Peyer's patch (tissue), 4 donors: ENCODE measurements at regions not wholly inside any gene's neighbourhood (a gene's known extent, or its start where the extent isn't known, plus 50 kb on each side); places are given as distances from the start of the nearest gene placed in this dataset.

Experiments
- DNase-seq, 3 donors: peaks; one replicate each; pipeline ENCODE4 v3.0.0-alpha.2; 2017 to 2019
- H3K27ac ChIP-seq, 4 donors: fragments of 200-600 bp; sonication (generic); one replicate each; pipeline ENCODE4 v1.5.1; 2016 to 2019
- H3K27me3 ChIP-seq, 2 donors: fragments of 200-600 bp; sonication (generic); one replicate each; pipeline ENCODE4 v1.5.1; 2019
- H3K36me3 ChIP-seq, 3 donors: fragments of 200-600 bp; sonication (generic); one replicate each; pipeline ENCODE4 v1.5.1; 2016 to 2019
- H3K4me1 ChIP-seq, 4 donors: fragments of 200-600 bp; sonication (generic); one replicate each; pipeline ENCODE4 v1.5.1; 2016 to 2019
- H3K4me3 ChIP-seq, 4 donors: fragments of 200-600 bp; sonication (generic); 1 replicate in 3 of 4; 2 replicates in 1 of 4; pipeline ENCODE4 v1.5.1; 2016 to 2019; ENCODE audit warnings: mild to moderate bottlenecking in 1 of 4
- H3K9me3 ChIP-seq, 4 donors: fragments of 200-600 bp; sonication (generic); one replicate each; pipeline ENCODE4 v1.5.1; 2016 to 2019; ENCODE audit warnings: mild to moderate bottlenecking in 1 of 4
- POLR2A ChIP-seq, 2 donors: fragments of 450-650 bp; IDR thresholded peaks; one replicate each; pipeline ENCODE4 v1.5.1; 2017; ENCODE audit warnings: antibody characterized with exemption in 2 of 2, mild to moderate bottlenecking in 2 of 2, moderate library complexity in 2 of 2
- TF ChIP-seq, protein P1 (sequence below), 6 experiments: fragments of 450-650 bp in 4 of 6; fragments of 200-600 bp in 2 of 6; sonication (generic) in 1 of 6; IDR thresholded peaks; one replicate each; pipeline ENCODE4 v1.5.1; 2017 to 2019; ENCODE audit warnings: antibody characterized with exemption in 6 of 6, mild to moderate bottlenecking in 3 of 6, moderate library complexity in 1 of 6

DNA sequence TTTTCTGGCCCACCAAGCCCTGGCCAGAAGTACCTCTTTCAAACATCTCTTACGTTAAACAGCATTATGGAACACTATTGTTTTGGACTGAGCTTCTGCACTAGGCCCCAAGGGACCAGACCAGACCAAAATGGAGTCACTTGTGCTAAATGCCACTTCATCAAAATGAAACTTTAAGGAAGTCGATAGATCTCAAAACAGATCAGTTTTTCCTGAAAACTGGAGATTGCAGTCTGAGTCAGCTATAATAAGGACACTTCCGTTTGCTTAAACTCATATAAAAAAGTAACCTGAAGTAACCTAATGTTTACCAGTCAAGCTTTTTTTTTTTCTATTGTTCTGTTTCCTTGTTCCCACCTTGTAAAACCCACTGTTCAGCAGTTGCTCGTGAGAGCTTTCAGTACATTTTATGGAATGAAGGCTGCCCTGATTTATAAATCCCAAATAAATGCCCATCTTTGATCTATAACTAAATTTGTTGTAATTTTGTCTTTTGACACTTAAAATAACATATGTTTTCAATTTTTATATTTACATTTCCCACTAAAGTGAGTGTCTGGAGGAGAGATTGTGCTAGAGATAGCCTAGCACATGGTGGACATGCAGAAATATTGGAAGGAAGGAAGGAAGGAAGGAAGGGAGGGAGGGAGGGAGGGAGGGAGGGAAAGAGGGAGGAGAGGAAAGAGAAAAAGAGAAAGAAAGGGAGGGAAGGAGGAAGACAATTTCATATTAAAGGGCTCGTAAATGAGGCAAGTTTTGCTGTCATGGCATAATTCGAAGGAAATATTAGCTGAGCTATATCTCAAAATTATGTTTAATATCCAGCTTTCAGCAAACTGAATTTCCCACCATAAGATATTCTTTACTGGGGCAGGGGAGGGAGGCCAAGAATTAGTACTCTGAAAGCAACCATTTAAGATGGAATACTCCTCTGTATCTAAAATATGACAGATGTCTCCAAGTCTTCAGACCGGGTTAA, 77.0 kb upstream of the CXADR start:
- H3K4me3 ChIP-seq: no peak overlapping the region
- no peak for DNase-seq
- no peaks in the 10 kb centered on the region for H3K9me3 ChIP-seq
- H3K27ac ChIP-seq: no peak overlapping the region
- no peaks in the 10 kb centered on the region for H3K27me3 ChIP-seq
- no peaks in the 10 kb centered on the region for H3K4me1 ChIP-seq
- H3K36me3 ChIP-seq: no peaks in the 10 kb centered on the region
- TF ChIP-seq, protein P1, sequence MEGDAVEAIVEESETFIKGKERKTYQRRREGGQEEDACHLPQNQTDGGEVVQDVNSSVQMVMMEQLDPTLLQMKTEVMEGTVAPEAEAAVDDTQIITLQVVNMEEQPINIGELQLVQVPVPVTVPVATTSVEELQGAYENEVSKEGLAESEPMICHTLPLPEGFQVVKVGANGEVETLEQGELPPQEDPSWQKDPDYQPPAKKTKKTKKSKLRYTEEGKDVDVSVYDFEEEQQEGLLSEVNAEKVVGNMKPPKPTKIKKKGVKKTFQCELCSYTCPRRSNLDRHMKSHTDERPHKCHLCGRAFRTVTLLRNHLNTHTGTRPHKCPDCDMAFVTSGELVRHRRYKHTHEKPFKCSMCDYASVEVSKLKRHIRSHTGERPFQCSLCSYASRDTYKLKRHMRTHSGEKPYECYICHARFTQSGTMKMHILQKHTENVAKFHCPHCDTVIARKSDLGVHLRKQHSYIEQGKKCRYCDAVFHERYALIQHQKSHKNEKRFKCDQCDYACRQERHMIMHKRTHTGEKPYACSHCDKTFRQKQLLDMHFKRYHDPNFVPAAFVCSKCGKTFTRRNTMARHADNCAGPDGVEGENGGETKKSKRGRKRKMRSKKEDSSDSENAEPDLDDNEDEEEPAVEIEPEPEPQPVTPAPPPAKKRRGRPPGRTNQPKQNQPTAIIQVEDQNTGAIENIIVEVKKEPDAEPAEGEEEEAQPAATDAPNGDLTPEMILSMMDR (IDR thresholded peaks at IDR 0.05): no peak
- TF ChIP-seq POLR2A (IDR thresholded peaks at IDR 0.05): no peak

DNA sequence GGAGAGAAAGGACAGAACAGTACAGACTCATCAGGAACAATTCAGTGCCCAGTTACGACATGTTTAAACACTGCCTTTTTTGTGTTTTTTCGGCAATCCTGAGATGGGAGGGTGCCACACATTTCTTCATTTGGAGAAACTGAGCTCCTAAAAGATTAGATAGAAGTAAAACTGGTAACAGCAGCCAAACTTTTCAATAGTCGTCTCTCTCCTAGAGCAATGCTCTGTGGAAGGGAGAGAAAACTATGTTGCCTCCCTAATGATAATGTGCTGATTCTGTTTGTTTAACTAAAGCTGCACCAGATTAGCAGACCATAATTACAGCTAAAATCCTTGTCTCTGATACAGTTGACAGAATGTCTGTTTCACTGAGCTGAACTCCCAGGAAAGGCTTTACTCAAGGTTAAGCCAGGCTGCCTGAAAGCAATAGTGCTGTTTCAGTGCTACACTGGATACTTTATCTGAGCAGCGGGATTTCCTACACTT, 76.2 kb upstream of the CXADR start:
- Histone ChIP-seq H3K4me3 (no peak overlapping the region), H3K36me3 (no peaks in the 10 kb centered on the region), H3K27me3 (no peaks in the 10 kb centered on the region), H3K4me1 (no peaks in the 10 kb centered on the region), H3K27ac (no peak overlapping the region), H3K9me3 (no peaks in the 10 kb centered on the region)
- DNase-seq: no peak
- TF ChIP-seq, protein P1 (IDR thresholded peaks at IDR 0.05): no peak

DNA sequence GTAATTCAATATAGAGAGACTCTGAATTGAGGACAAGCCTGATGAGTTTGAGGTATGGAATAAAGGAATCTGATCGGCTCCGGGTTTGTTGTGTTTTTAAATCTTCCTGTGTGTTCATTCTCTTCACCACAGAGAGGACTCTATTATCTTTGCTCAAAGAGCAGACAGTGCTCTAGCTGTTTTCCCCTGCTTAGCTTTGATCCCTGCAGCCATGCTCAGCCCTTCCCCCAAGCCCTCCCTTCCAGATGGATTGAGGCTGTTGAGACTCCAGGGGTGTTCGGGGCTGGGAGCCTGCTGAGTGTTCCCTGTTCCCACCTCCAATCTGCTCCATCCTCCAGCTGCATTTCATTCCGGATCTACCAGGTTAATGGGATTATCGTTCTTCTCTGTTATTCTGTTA, 74.2 kb upstream of the CXADR start:
- H3K4me3 ChIP-seq: no peak overlapping the region

DNA sequence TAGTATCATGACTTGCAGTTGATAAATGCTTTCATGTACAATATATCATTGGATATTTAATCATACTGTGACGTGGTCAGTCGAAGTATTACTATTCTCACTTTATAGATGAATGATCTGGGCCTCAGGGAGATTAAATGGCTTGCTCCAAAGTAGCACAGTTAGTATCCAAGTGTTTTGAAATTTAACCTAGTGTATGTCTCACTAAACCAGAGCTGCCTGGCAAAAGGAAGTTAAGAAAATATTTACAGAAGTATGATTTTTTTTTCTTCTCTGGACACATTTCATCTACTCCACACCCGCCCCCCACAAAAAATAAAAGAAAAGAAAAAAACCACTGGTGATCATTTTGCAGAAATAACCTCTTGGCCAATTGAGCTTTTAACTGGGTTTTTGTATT, 71.9 kb upstream of the CXADR start:
- no peaks in the 10 kb centered on the region for H3K4me1 ChIP-seq
- no peak overlapping the region for H3K27ac ChIP-seq
- H3K9me3 ChIP-seq: no peaks in the 10 kb centered on the region
- H3K36me3 ChIP-seq: no peaks in the 10 kb centered on the region
- DNase-seq: no peak
- no peaks in the 10 kb centered on the region for H3K27me3 ChIP-seq
- no peak overlapping the region for H3K4me3 ChIP-seq
- no peak for TF ChIP-seq POLR2A (IDR thresholded peaks at IDR 0.05)
- TF ChIP-seq, protein P1 (IDR thresholded peaks at IDR 0.05): no peak

More for the DNA sequence above, 74.2 kb upstream of the CXADR start:
- Histone ChIP-seq H3K9me3 (no peaks in the 10 kb centered on the region), H3K4me1 (no peaks in the 10 kb centered on the region), H3K36me3 (no peaks in the 10 kb centered on the region), H3K27me3 (no peaks in the 10 kb centered on the region), H3K27ac (no peak overlapping the region)
- DNase-seq: no peak
- TF ChIP-seq POLR2A (IDR thresholded peaks at IDR 0.05): no peak
- TF ChIP-seq, protein P1 (IDR thresholded peaks at IDR 0.05): no peak

DNA sequence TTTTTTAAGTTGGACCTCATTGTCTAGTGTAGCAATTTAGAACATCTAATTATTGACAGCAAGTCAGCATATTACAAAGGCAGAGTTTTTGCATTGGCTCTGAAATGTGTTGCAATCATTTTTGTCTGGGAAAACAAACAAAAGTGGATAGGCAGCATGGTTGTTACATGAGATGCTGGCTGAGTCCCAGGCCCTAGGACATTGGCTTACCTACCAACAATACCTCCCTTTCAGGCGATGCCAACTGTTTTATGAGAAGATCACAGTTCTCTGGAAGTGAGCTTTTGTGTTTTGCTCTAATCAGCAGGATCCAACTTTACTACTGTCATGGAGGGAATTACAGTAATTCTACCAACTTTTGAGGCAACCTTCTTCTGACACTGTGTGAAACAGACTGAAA, 71.5 kb upstream of the CXADR start:
- TF ChIP-seq, protein P1 (IDR thresholded peaks at IDR 0.05): no peak
- no peak for TF ChIP-seq POLR2A (IDR thresholded peaks at IDR 0.05)
- H3K4me3 ChIP-seq: no peak overlapping the region
- no peaks in the 10 kb centered on the region for H3K9me3 ChIP-seq
- no peak overlapping the region for H3K27ac ChIP-seq
- no peaks in the 10 kb centered on the region for H3K27me3 ChIP-seq
- DNase-seq: no peak
- H3K4me1 ChIP-seq: no peaks in the 10 kb centered on the region
- H3K36me3 ChIP-seq: no peaks in the 10 kb centered on the region
